ENCODE measurements at regions not wholly inside any gene's neighbourhood (a gene's known extent, or its start where the extent isn't known, plus 50 kb on each side); places are given as distances from the start of the nearest gene placed in this dataset.
A peak's percentile ranks its signal among the peaks of the same experiment; 100 is the strongest.
"Not testable (repeated sequence)": the region's sequence is repeated elsewhere in the genome, so short reads cannot be mapped to it uniquely, and the experiment has no call there.

GRCh38 chr4:14169460-14169859 is 541.9 kb upstream of the BOD1L1 start:
- Histone ChIP-seq H3K27me3 (ENCODE audit: insufficient read depth, low read length, poor library complexity, severe bottlenecking) (no peaks in the 10 kb centered on the region), H3K36me3 (ENCODE audit: insufficient read depth, low read length) (no peaks in the 10 kb centered on the region), H3K4me1 (ENCODE audit: insufficient read depth, low read length) (no peaks in the 10 kb centered on the region), H3K4me3 (ENCODE audit: low read length) (no peak overlapping the region), H3K27ac (ENCODE audit: low read depth, low read length) (no peak overlapping the region), H3K9me3 (ENCODE audit: low read length) (no peaks in the 10 kb centered on the region)
- Mint-ChIP-seq H3K4me3 (no peak overlapping the region), H3K27ac (no peak overlapping the region), H3K9me3 (peaks cover 0 to 1% (median 0%) of the 10 kb centered on the region in 5 donors), H3K27me3 (peaks cover 0 to 2% of the 10 kb centered on the region in 2 donors), H3K36me3 (peaks cover 0 to 4% (median 0%) of the 10 kb centered on the region in 3 donors), H3K4me1 (no peaks in the 10 kb centered on the region)
- DNase-seq, result no peak
- ChIA-PET CTCF (no interaction called here), POLR2A (no interaction called here)

GRCh38 chr4:14169940-14170339 is 542.4 kb upstream of the BOD1L1 start:
- H3K4me3 Mint-ChIP-seq; H3K36me3 ChIP-seq (ENCODE audit: insufficient read depth, low read length); H3K4me3 ChIP-seq (ENCODE audit: low read length); H3K27me3 Mint-ChIP-seq; DNase-seq; H3K27me3 ChIP-seq (ENCODE audit: insufficient read depth, low read length, poor library complexity, severe bottlenecking); H3K36me3 Mint-ChIP-seq; H3K27ac Mint-ChIP-seq; H3K4me1 ChIP-seq (ENCODE audit: insufficient read depth, low read length); H3K9me3 Mint-ChIP-seq; H3K4me1 Mint-ChIP-seq; H3K9me3 ChIP-seq (ENCODE audit: low read length); H3K27ac ChIP-seq (ENCODE audit: low read depth, low read length); CTCF ChIA-PET; POLR2A ChIA-PET: not testable (repeated sequence)

- Mint-ChIP-seq H3K9me3 (peaks cover 0 to 2% (median 0%) of the 10 kb centered on the region in 5 donors), H3K4me3 (no peak overlapping the region), H3K27ac (peak overlapping the region in 1 of 8 donors; percentile 38), H3K36me3 (peaks cover 0 to 4% (median 0%) of the 10 kb centered on the region in 3 donors), H3K27me3 (peaks cover 0 to 2% of the 10 kb centered on the region in 2 donors), H3K4me1 (peaks cover 15 to 22% (median 17%) of the 10 kb centered on the region in 3 donors)
- CTCF ChIA-PET, result no interaction called here
- H3K9me3 ChIP-seq (ENCODE audit: low read length), result no peaks in the 10 kb centered on the region
- POLR2A ChIA-PET, result no interaction called here
- no peak for DNase-seq
- no peaks in the 10 kb centered on the region for H3K27me3 ChIP-seq (ENCODE audit: insufficient read depth, low read length, poor library complexity, severe bottlenecking)
- no peaks in the 10 kb centered on the region for H3K36me3 ChIP-seq (ENCODE audit: insufficient read depth, low read length)
- H3K4me1 ChIP-seq (ENCODE audit: insufficient read depth, low read length), result peaks cover 15% of the 10 kb centered on the region
- no peak overlapping the region for H3K27ac ChIP-seq (ENCODE audit: low read depth, low read length)
- H3K4me3 ChIP-seq (ENCODE audit: low read length), result no peak overlapping the region
These were observed 549.1 kb upstream of the BOD1L1 start for GRCh38 chr4:14176613-14177012.

GRCh38 chr4:14177987-14178386 is 550.5 kb upstream of the BOD1L1 start:
- DNase-seq, result no peak
- no peaks in the 10 kb centered on the region for H3K36me3 ChIP-seq (ENCODE audit: insufficient read depth, low read length)
- no peaks in the 10 kb centered on the region for H3K36me3 Mint-ChIP-seq
- H3K4me3 Mint-ChIP-seq, result no peak overlapping the region
- peaks cover 15 to 22% (median 17%) of the 10 kb centered on the region in 3 donors for H3K4me1 Mint-ChIP-seq
- peaks cover 0 to 2% (median 0%) of the 10 kb centered on the region in 5 donors for H3K9me3 Mint-ChIP-seq
- POLR2A ChIA-PET, result no interaction called here
- H3K27me3 ChIP-seq (ENCODE audit: insufficient read depth, low read length, poor library complexity, severe bottlenecking), result no peaks in the 10 kb centered on the region
- no peaks in the 10 kb centered on the region for H3K27me3 Mint-ChIP-seq
- H3K9me3 ChIP-seq (ENCODE audit: low read length), result no peaks in the 10 kb centered on the region
- H3K27ac Mint-ChIP-seq, result peak overlapping the region in 3 of 8 donors; percentile 59 to 73 (median 72)
- H3K4me1 ChIP-seq (ENCODE audit: insufficient read depth, low read length), result peaks cover 15% of the 10 kb centered on the region
- no peak overlapping the region for H3K27ac ChIP-seq (ENCODE audit: low read depth, low read length)
- H3K4me3 ChIP-seq (ENCODE audit: low read length), result peak overlapping the region; percentile 7
- CTCF ChIA-PET, result no interaction called here

GRCh38 chr4:14178421-14178820 is 550.9 kb upstream of the BOD1L1 start:
- H3K27me3 Mint-ChIP-seq, result no peaks in the 10 kb centered on the region
- Histone ChIP-seq H3K27ac (ENCODE audit: low read depth, low read length) (no peak overlapping the region), H3K9me3 (ENCODE audit: low read length) (no peaks in the 10 kb centered on the region), H3K4me3 (ENCODE audit: low read length) (peak overlapping the region; percentile 7), H3K4me1 (ENCODE audit: insufficient read depth, low read length) (peaks cover 15% of the 10 kb centered on the region), H3K36me3 (ENCODE audit: insufficient read depth, low read length) (no peaks in the 10 kb centered on the region), H3K27me3 (ENCODE audit: insufficient read depth, low read length, poor library complexity, severe bottlenecking) (no peaks in the 10 kb centered on the region)
- H3K4me3 Mint-ChIP-seq, result peak overlapping the region in 2 of 7 donors; percentile 12 to 20
- H3K36me3 Mint-ChIP-seq, result no peaks in the 10 kb centered on the region
- ChIA-PET POLR2A (no interaction called here), CTCF (no interaction called here)
- peaks cover 0 to 2% (median 0%) of the 10 kb centered on the region in 5 donors for H3K9me3 Mint-ChIP-seq
- DNase-seq, result peak in 1 of 5 donors; percentile 1
- peak overlapping the region in 4 of 8 donors; percentile 44 to 73 (median 66) for H3K27ac Mint-ChIP-seq
- H3K4me1 Mint-ChIP-seq, result peaks cover 15 to 22% (median 17%) of the 10 kb centered on the region in 3 donors

GRCh38 chr4:14180166-14180565 is 552.6 kb upstream of the BOD1L1 start:
- no peak overlapping the region for H3K4me3 Mint-ChIP-seq
- no peaks in the 10 kb centered on the region for H3K27me3 Mint-ChIP-seq
- H3K27me3 ChIP-seq (ENCODE audit: insufficient read depth, low read length, poor library complexity, severe bottlenecking), result no peaks in the 10 kb centered on the region
- peak overlapping the region in 1 of 8 donors; percentile 14 for H3K27ac Mint-ChIP-seq
- H3K9me3 ChIP-seq (ENCODE audit: low read length), result no peaks in the 10 kb centered on the region
- peaks cover 15% of the 10 kb centered on the region for H3K4me1 ChIP-seq (ENCODE audit: insufficient read depth, low read length)
- H3K36me3 ChIP-seq (ENCODE audit: insufficient read depth, low read length), result no peaks in the 10 kb centered on the region
- H3K4me1 Mint-ChIP-seq, result peaks cover 15 to 22% (median 17%) of the 10 kb centered on the region in 3 donors
- ChIA-PET CTCF (no interaction called here), POLR2A (no interaction called here)
- no peak overlapping the region for H3K4me3 ChIP-seq (ENCODE audit: low read length)
- H3K36me3 Mint-ChIP-seq, result no peaks in the 10 kb centered on the region
- no peaks in the 10 kb centered on the region for H3K9me3 Mint-ChIP-seq
- DNase-seq, result no peak
- H3K27ac ChIP-seq (ENCODE audit: low read depth, low read length), result no peak overlapping the region

GRCh38 chr4:14180983-14181601 is 553.6 kb upstream of the BOD1L1 start:
- Histone ChIP-seq H3K27ac (ENCODE audit: low read depth, low read length) (no peak overlapping the region), H3K27me3 (ENCODE audit: insufficient read depth, low read length, poor library complexity, severe bottlenecking) (no peaks in the 10 kb centered on the region), H3K9me3 (ENCODE audit: low read length) (no peaks in the 10 kb centered on the region), H3K4me3 (ENCODE audit: low read length) (no peak overlapping the region), H3K4me1 (ENCODE audit: insufficient read depth, low read length) (peaks cover 15% of the 10 kb centered on the region), H3K36me3 (ENCODE audit: insufficient read depth, low read length) (no peaks in the 10 kb centered on the region)
- no peaks in the 10 kb centered on the region for H3K9me3 Mint-ChIP-seq
- peak overlapping the region in 1 of 8 donors; percentile 14 for H3K27ac Mint-ChIP-seq
- no peak overlapping the region for H3K4me3 Mint-ChIP-seq
- H3K4me1 Mint-ChIP-seq, result peaks cover 15 to 22% (median 17%) of the 10 kb centered on the region in 3 donors
- DNase-seq, result no peak
- POLR2A ChIA-PET, result no interaction called here
- H3K27me3 Mint-ChIP-seq, result no peaks in the 10 kb centered on the region
- CTCF ChIA-PET, result no interaction called here
- no peaks in the 10 kb centered on the region for H3K36me3 Mint-ChIP-seq

- H3K9me3 Mint-ChIP-seq, result no peaks in the 10 kb centered on the region
- Histone ChIP-seq H3K36me3 (ENCODE audit: insufficient read depth, low read length) (no peaks in the 10 kb centered on the region), H3K4me3 (ENCODE audit: low read length) (no peak overlapping the region), H3K27ac (ENCODE audit: low read depth, low read length) (no peak overlapping the region), H3K9me3 (ENCODE audit: low read length) (no peaks in the 10 kb centered on the region), H3K27me3 (ENCODE audit: insufficient read depth, low read length, poor library complexity, severe bottlenecking) (no peaks in the 10 kb centered on the region), H3K4me1 (ENCODE audit: insufficient read depth, low read length) (peaks cover 15% of the 10 kb centered on the region)
- H3K27ac Mint-ChIP-seq, result no peak overlapping the region
- CTCF ChIA-PET, result no interaction called here
- H3K4me3 Mint-ChIP-seq, result no peak overlapping the region
- DNase-seq, result no peak
- POLR2A ChIA-PET, result no interaction called here
- H3K27me3 Mint-ChIP-seq, result no peaks in the 10 kb centered on the region
- no peaks in the 10 kb centered on the region for H3K36me3 Mint-ChIP-seq
- H3K4me1 Mint-ChIP-seq, result peaks cover 13 to 18% (median 16%) of the 10 kb centered on the region in 3 donors
These were observed 554.6 kb upstream of the BOD1L1 start for GRCh38 chr4:14182148-14182547.

Data from CD8-positive, alpha-beta memory T cell (primary cell).